ENCODE measurements at regions not wholly inside any gene's neighbourhood (a gene's known extent, or its start where the extent isn't known, plus 50 kb on each side); places are given as distances from the start of the nearest gene placed in this dataset.
"Not testable (repeated sequence)": the region's sequence is repeated elsewhere in the genome, so short reads cannot be mapped to it uniquely, and the experiment has no call there.

- Mint-ChIP-seq H3K27me3 (no peaks in the 10 kb centered on the region), H3K4me1 (no peaks in the 10 kb centered on the region), H3K9me3 (peaks cover 1% of the 10 kb centered on the region), H3K27ac (no peak overlapping the region), H3K4me3 (no peak overlapping the region), H3K36me3 (ENCODE audit: low read depth) (no peaks in the 10 kb centered on the region)
- ChIA-PET CTCF (no interaction called here), POLR2A (no interaction called here)
- DNase-seq = no peak
Observed at GRCh38 chr5:117748336-117748735, 1173.7 kb upstream of the SEMA6A start.

DNA sequence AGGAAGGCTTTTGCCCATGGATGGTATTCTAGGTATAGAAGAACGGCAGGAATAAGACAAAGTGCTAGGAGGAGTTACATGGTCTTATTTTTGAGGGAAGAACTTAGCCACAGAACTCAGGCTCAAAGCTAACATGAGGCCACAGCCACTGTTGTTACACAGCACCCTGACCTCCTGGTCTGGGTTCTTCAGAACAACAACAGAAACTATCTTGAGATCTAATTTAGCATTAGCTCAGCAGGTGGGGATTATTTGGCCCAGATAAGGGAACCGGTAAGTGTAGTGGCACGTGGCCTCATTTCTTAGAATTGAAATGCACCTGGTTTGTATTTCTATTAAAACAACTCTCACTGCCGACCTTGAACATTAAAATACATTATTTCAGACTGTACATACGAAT is 1168.7 kb upstream of the SEMA6A start:
- no peak overlapping the region for H3K4me3 Mint-ChIP-seq
- no peak for DNase-seq
- ChIA-PET CTCF (no interaction called here), POLR2A (no interaction called here)
- no peaks in the 10 kb centered on the region for H3K4me1 Mint-ChIP-seq
- H3K27ac Mint-ChIP-seq = no peak overlapping the region
- no peaks in the 10 kb centered on the region for H3K27me3 Mint-ChIP-seq
- no peaks in the 10 kb centered on the region for H3K9me3 Mint-ChIP-seq
- H3K36me3 Mint-ChIP-seq (ENCODE audit: low read depth) = no peaks in the 10 kb centered on the region

DNA sequence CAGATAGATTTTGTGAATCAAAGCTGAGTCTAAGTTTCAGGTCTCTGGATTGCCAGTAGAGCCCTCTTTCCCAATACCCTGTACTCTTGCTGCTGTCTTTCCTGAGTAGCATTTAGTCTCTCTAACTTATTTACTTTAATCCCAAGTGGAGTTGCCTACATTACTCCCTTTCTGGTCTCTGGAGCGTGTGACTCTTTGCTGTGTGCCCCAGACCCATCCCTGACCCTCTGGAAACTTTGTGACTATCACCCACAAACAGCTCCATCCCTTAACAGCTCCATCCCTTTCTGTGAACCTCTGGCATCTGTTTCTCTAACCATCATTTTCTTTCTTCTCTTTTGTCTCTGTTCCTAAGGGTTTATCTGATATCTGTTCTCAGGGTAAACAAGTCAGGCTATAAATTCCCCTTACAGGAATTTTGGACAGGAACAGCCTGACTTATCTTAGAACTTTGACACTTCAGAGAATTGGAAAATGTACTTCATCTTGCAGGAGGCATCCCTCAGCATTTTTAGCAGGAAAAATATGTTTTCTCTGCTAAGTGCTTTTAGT is 1167.1 kb upstream of the SEMA6A start:
- Mint-ChIP-seq H3K4me3 (no peak overlapping the region), H3K27ac (no peak overlapping the region), H3K9me3 (peaks cover 3% of the 10 kb centered on the region), H3K36me3 (ENCODE audit: low read depth) (no peaks in the 10 kb centered on the region), H3K27me3 (no peaks in the 10 kb centered on the region), H3K4me1 (no peaks in the 10 kb centered on the region)
- ChIA-PET POLR2A (no interaction called here), CTCF (no interaction called here)
- DNase-seq = no peak

DNA sequence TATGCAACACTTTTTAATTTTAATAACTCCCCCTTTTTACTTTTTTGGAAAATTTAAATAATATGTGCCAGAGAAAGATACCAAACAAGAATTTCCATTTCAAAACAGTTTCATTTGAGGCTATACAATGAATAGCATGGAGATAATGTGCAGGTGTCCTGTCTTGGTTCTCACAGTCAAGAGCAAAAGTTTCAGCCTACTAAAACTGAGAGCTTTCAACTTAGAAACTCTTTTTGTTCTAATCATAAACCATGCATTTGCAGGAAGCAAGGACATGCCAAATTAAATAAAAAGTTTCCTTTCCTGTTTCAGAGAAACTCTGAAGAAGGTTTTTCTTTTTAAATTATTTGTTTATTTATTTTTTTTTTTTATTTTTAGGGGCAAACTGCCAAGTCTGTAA is 1165.6 kb upstream of the SEMA6A start:
- Mint-ChIP-seq H3K4me1 (no peaks in the 10 kb centered on the region), H3K4me3 (no peak overlapping the region), H3K9me3 (peaks cover 3% of the 10 kb centered on the region), H3K27ac (no peak overlapping the region), H3K27me3 (no peaks in the 10 kb centered on the region), H3K36me3 (ENCODE audit: low read depth) (no peaks in the 10 kb centered on the region)
- ChIA-PET CTCF (no interaction called here), POLR2A (no interaction called here)
- no peak for DNase-seq

- H3K36me3 Mint-ChIP-seq (ENCODE audit: low read depth) = no peaks in the 10 kb centered on the region
- no peak for DNase-seq
- H3K4me1 Mint-ChIP-seq = no peaks in the 10 kb centered on the region
- peaks cover 3% of the 10 kb centered on the region for H3K9me3 Mint-ChIP-seq
- no peaks in the 10 kb centered on the region for H3K27me3 Mint-ChIP-seq
- no peak overlapping the region for H3K27ac Mint-ChIP-seq
- CTCF ChIA-PET = no interaction called here
- H3K4me3 Mint-ChIP-seq = no peak overlapping the region
- POLR2A ChIA-PET = no interaction called here
Observed at GRCh38 chr5:117738571-117738970, 1163.9 kb upstream of the SEMA6A start.

DNA sequence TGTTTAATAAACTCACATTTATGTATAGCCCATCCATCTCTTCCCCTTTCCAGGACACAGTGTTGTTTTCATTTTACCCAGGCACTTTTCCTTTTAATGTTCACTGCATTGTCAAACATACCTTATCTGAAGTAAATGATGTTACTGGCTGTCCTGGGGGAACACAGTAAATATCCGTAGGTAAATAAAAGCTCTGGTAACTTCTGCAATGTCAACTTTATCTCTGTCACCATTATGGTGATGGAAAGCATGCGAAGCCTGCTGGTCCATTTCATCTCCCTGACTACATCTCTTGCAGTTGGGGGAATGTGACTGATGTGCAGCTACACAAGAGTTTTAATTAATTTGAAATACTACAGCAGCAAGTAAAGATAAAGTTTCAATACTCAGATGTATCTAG is 1162.1 kb upstream of the SEMA6A start:
- POLR2A ChIA-PET = no interaction called here
- Mint-ChIP-seq H3K27me3 (no peaks in the 10 kb centered on the region), H3K4me3 (no peak overlapping the region), H3K4me1 (no peaks in the 10 kb centered on the region), H3K36me3 (ENCODE audit: low read depth) (no peaks in the 10 kb centered on the region), H3K27ac (no peak overlapping the region), H3K9me3 (peaks cover 6% of the 10 kb centered on the region)
- CTCF ChIA-PET = no interaction called here
- DNase-seq = no peak

- no peaks in the 10 kb centered on the region for H3K4me1 Mint-ChIP-seq
- no peaks in the 10 kb centered on the region for H3K36me3 Mint-ChIP-seq (ENCODE audit: low read depth)
- H3K27me3 Mint-ChIP-seq = no peaks in the 10 kb centered on the region
- H3K4me3 Mint-ChIP-seq = no peak overlapping the region
- ChIA-PET POLR2A (no interaction called here), CTCF (no interaction called here)
- H3K9me3 Mint-ChIP-seq = peaks cover 9% of the 10 kb centered on the region
- no peak overlapping the region for H3K27ac Mint-ChIP-seq
- DNase-seq = no peak
Observed at GRCh38 chr5:117734056-117734455, 1159.4 kb upstream of the SEMA6A start.

DNA sequence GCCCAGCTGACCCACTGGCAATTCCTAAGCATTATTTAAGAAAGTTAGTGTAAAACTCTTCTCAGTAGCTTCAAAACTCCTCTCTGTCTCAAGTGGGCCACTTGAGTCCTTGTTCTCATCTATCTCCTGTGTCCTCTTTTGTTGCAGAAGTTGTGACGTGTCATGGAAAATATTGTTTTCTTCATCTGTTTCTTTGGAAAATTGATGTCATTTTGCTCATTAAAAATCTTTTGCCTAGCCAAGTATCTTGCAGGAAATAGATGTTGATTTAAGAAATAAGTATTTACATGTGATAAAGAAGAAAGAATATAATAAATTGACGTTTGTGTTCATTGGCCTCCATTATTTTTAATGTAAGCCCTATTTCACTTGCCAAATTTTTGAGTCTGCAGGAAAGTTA is 1158.4 kb upstream of the SEMA6A start:
- CTCF ChIA-PET = no interaction called here
- H3K36me3 Mint-ChIP-seq (ENCODE audit: low read depth) = no peaks in the 10 kb centered on the region
- H3K27ac Mint-ChIP-seq = no peak overlapping the region
- POLR2A ChIA-PET = no interaction called here
- no peak for DNase-seq
- H3K4me1 Mint-ChIP-seq = no peaks in the 10 kb centered on the region
- no peaks in the 10 kb centered on the region for H3K27me3 Mint-ChIP-seq
- no peak overlapping the region for H3K4me3 Mint-ChIP-seq
- peaks cover 7% of the 10 kb centered on the region for H3K9me3 Mint-ChIP-seq

- Mint-ChIP-seq H3K9me3 (peaks cover 6% of the 10 kb centered on the region), H3K4me3 (no peak overlapping the region), H3K36me3 (ENCODE audit: low read depth) (no peaks in the 10 kb centered on the region), H3K27me3 (no peaks in the 10 kb centered on the region), H3K27ac (no peak overlapping the region), H3K4me1 (no peaks in the 10 kb centered on the region)
- no peak for DNase-seq
- ChIA-PET CTCF (no interaction called here), POLR2A (no interaction called here)
Observed at GRCh38 chr5:117732264-117732663, 1157.6 kb upstream of the SEMA6A start.

DNA sequence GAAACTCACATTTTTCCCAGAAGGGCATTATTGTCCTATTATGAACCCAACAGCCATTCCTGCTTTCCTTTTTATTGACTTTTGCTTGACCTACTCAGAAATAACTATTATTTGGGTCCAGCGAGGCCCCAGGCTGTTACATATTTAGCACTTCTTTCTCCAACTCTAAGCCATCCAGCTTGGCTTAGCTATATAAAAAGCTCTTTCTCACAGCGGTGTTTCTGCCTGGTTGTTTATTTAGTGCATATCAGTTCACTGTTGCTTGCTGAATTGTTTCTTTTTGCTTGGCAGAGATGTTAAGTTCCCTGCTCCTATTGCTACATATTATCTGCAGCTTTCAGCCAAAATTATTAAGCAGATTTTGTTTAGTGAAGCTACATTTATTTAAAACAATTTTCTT is 1156.8 kb upstream of the SEMA6A start:
- Mint-ChIP-seq H3K9me3 (peaks cover 6% of the 10 kb centered on the region), H3K36me3 (ENCODE audit: low read depth) (no peaks in the 10 kb centered on the region), H3K27me3 (no peaks in the 10 kb centered on the region), H3K4me1 (no peaks in the 10 kb centered on the region), H3K27ac (no peak overlapping the region), H3K4me3 (no peak overlapping the region)
- ChIA-PET CTCF (no interaction called here), POLR2A (no interaction called here)
- no peak for DNase-seq

GRCh38 chr5:117720784-117721183 is 1146.2 kb upstream of the SEMA6A start:
- H3K27ac Mint-ChIP-seq; H3K36me3 Mint-ChIP-seq (ENCODE audit: low read depth); POLR2A ChIA-PET; H3K27me3 Mint-ChIP-seq; H3K4me3 Mint-ChIP-seq; DNase-seq; H3K4me1 Mint-ChIP-seq; CTCF ChIA-PET: not testable (repeated sequence)
- peaks cover 17% of the 10 kb centered on the region for H3K9me3 Mint-ChIP-seq

GRCh38 chr5:117719413-117719812 is 1144.8 kb upstream of the SEMA6A start:
- CTCF ChIA-PET = no interaction called here
- H3K36me3 Mint-ChIP-seq (ENCODE audit: low read depth) = no peaks in the 10 kb centered on the region

GRCh38 chr5:117713585-117714198 is 1139.1 kb upstream of the SEMA6A start:
- CTCF ChIA-PET = no interaction called here
- POLR2A ChIA-PET = no interaction called here
- Mint-ChIP-seq H3K9me3 (peaks cover 26% of the 10 kb centered on the region), H3K4me3 (no peak overlapping the region), H3K27ac (no peak overlapping the region), H3K27me3 (no peaks in the 10 kb centered on the region), H3K36me3 (ENCODE audit: low read depth) (no peaks in the 10 kb centered on the region), H3K4me1 (no peaks in the 10 kb centered on the region)
- no peak for DNase-seq

More at GRCh38 chr5:117719413-117719812, 1144.8 kb upstream of the SEMA6A start:
- Mint-ChIP-seq H3K9me3 (peaks cover 17% of the 10 kb centered on the region), H3K27me3 (no peaks in the 10 kb centered on the region), H3K27ac (no peak overlapping the region), H3K4me3 (no peak overlapping the region), H3K4me1 (no peaks in the 10 kb centered on the region)
- POLR2A ChIA-PET = no interaction called here
- DNase-seq = no peak

DNA sequence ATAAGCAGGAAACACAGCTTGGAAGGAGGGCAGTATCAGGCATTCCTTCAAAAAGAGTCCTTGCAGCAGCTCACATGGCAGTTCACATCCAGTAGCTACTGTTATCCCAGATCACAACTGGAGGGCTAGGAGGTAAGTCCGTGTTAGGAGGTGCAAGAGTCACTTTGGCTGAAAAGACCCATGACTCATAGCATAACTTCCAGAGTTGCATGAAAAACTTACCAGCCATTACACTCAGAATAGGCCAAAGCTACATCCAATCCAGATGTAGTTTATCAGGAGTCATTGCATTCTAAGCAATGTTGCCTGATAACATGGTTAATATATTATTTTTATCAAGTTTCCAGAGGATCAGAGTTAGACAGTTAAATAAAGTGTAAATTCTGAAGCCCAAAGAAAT is 1126.4 kb upstream of the SEMA6A start:
- Mint-ChIP-seq H3K4me1 (no peaks in the 10 kb centered on the region), H3K36me3 (ENCODE audit: low read depth) (no peaks in the 10 kb centered on the region), H3K4me3 (no peak overlapping the region), H3K9me3 (no peaks in the 10 kb centered on the region), H3K27me3 (no peaks in the 10 kb centered on the region), H3K27ac (no peak overlapping the region)
- ChIA-PET POLR2A (no interaction called here), CTCF (no interaction called here)
- no peak for DNase-seq

- Mint-ChIP-seq H3K36me3 (ENCODE audit: low read depth) (no peaks in the 10 kb centered on the region), H3K9me3 (peaks cover 5% of the 10 kb centered on the region), H3K27me3 (no peaks in the 10 kb centered on the region), H3K4me3 (no peak overlapping the region), H3K27ac (no peak overlapping the region), H3K4me1 (no peaks in the 10 kb centered on the region)
- DNase-seq = no peak
- ChIA-PET POLR2A (no interaction called here), CTCF (no interaction called here)
Observed at GRCh38 chr5:117692606-117693005, 1118.0 kb upstream of the SEMA6A start.
